OCI-LY1 (cell line): ENCODE measurements at regions not wholly inside any gene's neighbourhood (a gene's known extent, or its start where the extent isn't known, plus 50 kb on each side); places are given as distances from the start of the nearest gene placed in this dataset.
"Not testable (repeated sequence)": the region's sequence is repeated elsewhere in the genome, so short reads cannot be mapped to it uniquely, and the experiment has no call there.

ENCODE experiments used
- H2AFZ ChIP-seq: fragments of 200-600 bp; sonication (generic), shearing (Covaris generic); 2 replicates; pipeline ENCODE4 v1.6.0; 2014; ENCODE audit warnings: antibody characterized with exemption, mild to moderate bottlenecking, low read length
- H3F3A ChIP-seq: fragments of 200-600 bp; sonication (generic), shearing (Covaris generic); 2 replicates; pipeline ENCODE4 v1.6.0; 2014; ENCODE audit warnings: mild to moderate bottlenecking, antibody characterized with exemption, low read length, moderate library complexity; ENCODE audit not compliant: insufficient read depth
- H3K27ac ChIP-seq: fragments of 200-600 bp; sonication (generic); 2 replicates; pipeline ENCODE4 v1.5.1; 2014; ENCODE audit warnings: low read length, mixed run types, mild to moderate bottlenecking, low read depth; ENCODE audit not compliant: poor library complexity, severe bottlenecking
- H3K27me3 ChIP-seq: fragments of 200-600 bp; sonication (generic); 2 replicates; pipeline ENCODE4 v1.6.0; 2014; ENCODE audit warnings: antibody characterized with exemption, mild to moderate bottlenecking, low read length, moderate library complexity; ENCODE audit not compliant: insufficient read depth
- H3K36me3 ChIP-seq: fragments of 200-600 bp; sonication (generic); 2 replicates; pipeline ENCODE4 v1.6.1; 2014; ENCODE audit warnings: mild to moderate bottlenecking, antibody characterized with exemption, low read length, moderate library complexity, mixed read lengths; ENCODE audit not compliant: insufficient read depth
- H3K4me1 ChIP-seq: fragments of 200-600 bp; sonication (generic); 2 replicates; pipeline ENCODE4 v1.5.1; 2014; ENCODE audit warnings: mild to moderate bottlenecking, low read length, moderate library complexity; ENCODE audit not compliant: insufficient read depth, severe bottlenecking
- H3K4me2 ChIP-seq: fragments of 200-600 bp; sonication (generic), shearing (Covaris generic); 2 replicates; pipeline ENCODE4 v1.6.1; 2014; ENCODE audit warnings: low read length
- H3K4me3 ChIP-seq: fragments of 200-600 bp; sonication (generic); 2 replicates; pipeline ENCODE4 v1.5.1; 2014; ENCODE audit warnings: low read length, low read depth, mild to moderate bottlenecking, mixed read lengths; ENCODE audit not compliant: poor library complexity, severe bottlenecking
- H3K79me2 ChIP-seq: fragments of 200-600 bp; shearing (Covaris generic); 2 replicates; pipeline ENCODE4 v1.6.1; 2016; ENCODE audit warnings: mixed run types, low read length, mixed read lengths; ENCODE audit not compliant: insufficient read depth
- H3K9ac ChIP-seq: fragments of 200-600 bp; sonication (generic), shearing (Covaris generic); 2 replicates; pipeline ENCODE4 v1.6.1; 2014; ENCODE audit warnings: mild to moderate bottlenecking, low read length, mixed read lengths
- H3K9me2 ChIP-seq: fragments of 200-600 bp; sonication (generic), shearing (Covaris generic); 2 replicates; pipeline ENCODE4 v1.6.1; 2014; ENCODE audit warnings: low read depth, mild to moderate bottlenecking, low read length, mixed read lengths
- H3K9me3 ChIP-seq: fragments of 200-600 bp; shearing (Covaris generic); 2 replicates; pipeline ENCODE4 v1.6.1; 2014; ENCODE audit warnings: low read length, mixed read lengths
- H4K20me1 ChIP-seq: fragments of 200-600 bp; sonication (generic), shearing (Covaris generic); 2 replicates; pipeline ENCODE4 v1.6.0; 2016; ENCODE audit warnings: mild to moderate bottlenecking, low read length; ENCODE audit not compliant: insufficient read depth
- CTCF ChIP-seq: fragments of 200-600 bp; sonication (generic), shearing (Covaris generic); IDR thresholded peaks from 2 replicates; pipeline ENCODE4 v1.5.1; 2017; ENCODE audit warnings: mild to moderate bottlenecking, antibody characterized with exemption, low read length, moderate library complexity, mixed read lengths
- EZH2 ChIP-seq: fragments of 200-600 bp; sonication (generic), shearing (Covaris generic); IDR thresholded peaks from 2 replicates; pipeline ENCODE4 v1.8.0; 2017; ENCODE audit warnings: borderline replicate concordance, mixed run types, mild to moderate bottlenecking, antibody characterized with exemption, low read length, moderate library complexity, mixed read lengths

- Histone ChIP-seq H3K4me1 (no peaks in the 10 kb centered on the region), H3K27me3 (peaks cover 3% of the 10 kb centered on the region; the same call in 1 of the 2 replicates), H2AFZ (no peak overlapping the region), H3K4me3 (no peak overlapping the region), H3F3A (no peaks in the 10 kb centered on the region), H3K4me2 (no peak overlapping the region), H3K36me3 (no peaks in the 10 kb centered on the region), H3K27ac (no peak overlapping the region), H3K79me2 (no peaks in the 10 kb centered on the region), H4K20me1 (no peaks in the 10 kb centered on the region), H3K9me3 (no peaks in the 10 kb centered on the region), H3K9me2 (no peaks in the 10 kb centered on the region), H3K9ac (no peak overlapping the region)
- TF ChIP-seq EZH2 (no peak), CTCF (no peak)
Observed at GRCh38 chr22:47615051-47615450, 852.6 kb downstream of the TBC1D22A start.

GRCh38 chr22:47613606-47614350, 851.3 kb downstream of the TBC1D22A start:
- no peak overlapping the region for H3K9ac ChIP-seq
- no peaks in the 10 kb centered on the region for H4K20me1 ChIP-seq
- no peak overlapping the region for H3K4me3 ChIP-seq
- H3K9me2 ChIP-seq = no peaks in the 10 kb centered on the region
- TF ChIP-seq CTCF (no peak), EZH2 (no peak)
- no peak overlapping the region for H3K27ac ChIP-seq
- no peaks in the 10 kb centered on the region for H3K9me3 ChIP-seq
- H3K4me2 ChIP-seq = no peak overlapping the region
- no peaks in the 10 kb centered on the region for H3K36me3 ChIP-seq
- H3K79me2 ChIP-seq = no peaks in the 10 kb centered on the region
- no peaks in the 10 kb centered on the region for H3K4me1 ChIP-seq
- H3F3A ChIP-seq = no peaks in the 10 kb centered on the region
- H2AFZ ChIP-seq = no peak overlapping the region
- H3K27me3 ChIP-seq = peaks cover 3% of the 10 kb centered on the region; the same call in 1 of the 2 replicates

GRCh38 chr22:47613181-47613580, 850.7 kb downstream of the TBC1D22A start:
- not testable (repeated sequence) for H3K9me3 ChIP-seq, H3K9ac ChIP-seq, H3K27me3 ChIP-seq, H3K79me2 ChIP-seq, H3K9me2 ChIP-seq, H3K4me1 ChIP-seq, H3F3A ChIP-seq, H2AFZ ChIP-seq, H3K4me2 ChIP-seq, H3K27ac ChIP-seq, H3K36me3 ChIP-seq, H4K20me1 ChIP-seq, H3K4me3 ChIP-seq

- H3K9me2 ChIP-seq = no peaks in the 10 kb centered on the region
- no peak overlapping the region for H2AFZ ChIP-seq
- H3K4me3 ChIP-seq = no peak overlapping the region
- no peaks in the 10 kb centered on the region for H3K9me3 ChIP-seq
- H3K36me3 ChIP-seq = no peaks in the 10 kb centered on the region
- H3K4me1 ChIP-seq = no peaks in the 10 kb centered on the region
- peaks cover 3% of the 10 kb centered on the region; the same call in 1 of the 2 replicates for H3K27me3 ChIP-seq
- no peak overlapping the region for H3K9ac ChIP-seq
- H3K4me2 ChIP-seq = no peak overlapping the region
- no peaks in the 10 kb centered on the region for H3F3A ChIP-seq
- H4K20me1 ChIP-seq = no peaks in the 10 kb centered on the region
- H3K27ac ChIP-seq = no peak overlapping the region
- H3K79me2 ChIP-seq = no peaks in the 10 kb centered on the region
- TF ChIP-seq CTCF (no peak), EZH2 (no peak)
Observed at GRCh38 chr22:47612311-47612910, 850.0 kb downstream of the TBC1D22A start.
